NCI-H2227 (cell line): ENCODE measurements at regions not wholly inside any gene's neighbourhood (a gene's known extent, or its start where the extent isn't known, plus 50 kb on each side); places are given as distances from the start of the nearest gene placed in this dataset.

ENCODE experiments used
- DNase-seq: peaks from one replicate; lab custom pipeline; 2025; ENCODE audit not compliant: unreplicated experiment; lab: John Stamatoyannopoulos, UW

- no peak for DNase-seq
These were observed 128.5 kb upstream of the COL1A2 start for GRCh38 chr7:94266238-94266644.

GRCh38 chr7:94270772-94271171 is 123.9 kb upstream of the COL1A2 start:
- no peak for DNase-seq

- no peak for DNase-seq
These were observed 121.7 kb upstream of the COL1A2 start for GRCh38 chr7:94272821-94273583.

GRCh38 chr7:94274828-94275227 is 119.9 kb upstream of the COL1A2 start:
- DNase-seq = no peak

GRCh38 chr7:94276027-94276426 is 118.7 kb upstream of the COL1A2 start:
- DNase-seq = peak; percentile 31

GRCh38 chr7:94276795-94277194 is 117.9 kb upstream of the COL1A2 start:
- DNase-seq = peak; percentile 38

GRCh38 chr7:94277236-94277635 is 117.5 kb upstream of the COL1A2 start:
- no peak for DNase-seq

- no peak for DNase-seq
These were observed 113.8 kb upstream of the COL1A2 start for GRCh38 chr7:94280851-94281250.

- peak; percentile 18 for DNase-seq
These were observed 110.6 kb upstream of the COL1A2 start for GRCh38 chr7:94284104-94284503.

- no peak for DNase-seq
These were observed 108.6 kb upstream of the COL1A2 start for GRCh38 chr7:94286111-94286510.

GRCh38 chr7:94288096-94288495 is 106.6 kb upstream of the COL1A2 start:
- DNase-seq = no peak

GRCh38 chr7:94289071-94289470 is 105.6 kb upstream of the COL1A2 start:
- peak; percentile 85 for DNase-seq

- peak; percentile 44 for DNase-seq
These were observed 100.1 kb upstream of the COL1A2 start for GRCh38 chr7:94294471-94295131.

GRCh38 chr7:94295850-94296249 is 98.8 kb upstream of the COL1A2 start:
- DNase-seq = peak; percentile 81

GRCh38 chr7:94296881-94297280 is 97.8 kb upstream of the COL1A2 start:
- DNase-seq = no peak

GRCh38 chr7:94297397-94297838 is 97.3 kb upstream of the COL1A2 start:
- no peak for DNase-seq

GRCh38 chr7:94298943-94299342 is 95.8 kb upstream of the COL1A2 start:
- no peak for DNase-seq

- no peak for DNase-seq
These were observed 94.4 kb upstream of the COL1A2 start for GRCh38 chr7:94300176-94300835.

- DNase-seq = peak; percentile 74
These were observed 93.6 kb upstream of the COL1A2 start for GRCh38 chr7:94301024-94301586.

GRCh38 chr7:94303118-94303517 is 91.6 kb upstream of the COL1A2 start:
- no peak for DNase-seq

- DNase-seq = peak; percentile 25
These were observed 91.0 kb upstream of the COL1A2 start for GRCh38 chr7:94303695-94304094.

- no peak for DNase-seq
These were observed 89.8 kb upstream of the COL1A2 start for GRCh38 chr7:94304878-94305277.
